Stimulated activated CD4-positive, alpha-beta T cell treated with anti-CD3 and anti-CD28 coated beads, Interleukin-15, amount 100 ng/mL, for 24 hours (primary cell): ENCODE measurements at regions not wholly inside any gene's neighbourhood (a gene's known extent, or its start where the extent isn't known, plus 50 kb on each side); places are given as distances from the start of the nearest gene placed in this dataset.
"Not testable (repeated sequence)": the region's sequence is repeated elsewhere in the genome, so short reads cannot be mapped to it uniquely, and the experiment has no call there.

Experiments
- DNase-seq: peaks from one replicate; pipeline ENCODE4 v3.0.0-alpha.2; 2020

GRCh38 chr19:56981440-56981839 lies 138.3 kb upstream of the USP29 start:
- not testable (repeated sequence) for DNase-seq

DNA sequence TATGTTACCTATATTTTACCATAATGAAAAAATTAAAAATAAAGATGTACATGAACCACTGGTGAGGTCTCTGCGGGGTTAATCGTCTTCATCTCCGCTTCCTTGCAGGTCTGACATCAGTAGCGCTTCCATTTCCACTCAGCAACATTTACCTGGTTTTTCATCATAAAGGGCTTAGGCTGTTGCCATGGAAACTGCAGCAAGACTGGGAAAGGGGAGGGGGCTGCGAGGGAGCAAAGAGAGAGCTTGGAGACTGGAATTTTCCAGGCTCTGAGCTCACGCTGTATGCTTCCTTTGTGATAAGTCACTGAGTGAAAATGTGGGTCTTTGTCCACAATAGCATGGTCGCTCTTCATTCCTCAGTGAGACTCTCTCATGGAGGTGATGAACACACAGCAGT lies 136.6 kb upstream of the USP29 start:
- DNase-seq: no peak

- no peak for DNase-seq
These were observed 136.0 kb upstream of the USP29 start for GRCh38 chr19:56983804-56984203.

- DNase-seq: no peak
These were observed 133.4 kb upstream of the USP29 start for GRCh38 chr19:56986386-56986785.

- DNase-seq: no peak
These were observed 132.6 kb upstream of the USP29 start for GRCh38 chr19:56987184-56987583.

GRCh38 chr19:56988299-56988698 lies 131.5 kb upstream of the USP29 start:
- DNase-seq: no peak

GRCh38 chr19:56991912-56992311 lies 127.9 kb upstream of the USP29 start:
- no peak for DNase-seq

DNA sequence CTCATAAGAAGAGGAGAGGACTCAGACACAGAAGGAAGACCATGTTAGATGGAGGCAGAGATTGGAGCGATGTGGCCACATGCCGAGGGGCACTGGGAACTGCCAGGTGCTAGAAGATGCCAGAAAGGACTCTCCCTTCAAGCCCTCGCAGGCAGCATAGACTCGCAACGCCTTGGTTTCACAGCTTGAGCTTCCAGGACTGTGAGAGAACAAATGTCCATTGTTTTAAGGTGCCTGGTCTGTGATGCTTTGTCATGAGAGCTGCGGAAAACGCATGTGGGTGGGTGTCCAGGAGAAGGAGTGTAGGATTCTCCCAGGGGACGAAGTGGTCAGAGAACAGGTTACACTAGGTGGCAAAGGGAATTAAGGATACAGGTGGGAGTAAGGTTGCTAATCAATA lies 125.9 kb upstream of the USP29 start:
- no peak for DNase-seq

DNA sequence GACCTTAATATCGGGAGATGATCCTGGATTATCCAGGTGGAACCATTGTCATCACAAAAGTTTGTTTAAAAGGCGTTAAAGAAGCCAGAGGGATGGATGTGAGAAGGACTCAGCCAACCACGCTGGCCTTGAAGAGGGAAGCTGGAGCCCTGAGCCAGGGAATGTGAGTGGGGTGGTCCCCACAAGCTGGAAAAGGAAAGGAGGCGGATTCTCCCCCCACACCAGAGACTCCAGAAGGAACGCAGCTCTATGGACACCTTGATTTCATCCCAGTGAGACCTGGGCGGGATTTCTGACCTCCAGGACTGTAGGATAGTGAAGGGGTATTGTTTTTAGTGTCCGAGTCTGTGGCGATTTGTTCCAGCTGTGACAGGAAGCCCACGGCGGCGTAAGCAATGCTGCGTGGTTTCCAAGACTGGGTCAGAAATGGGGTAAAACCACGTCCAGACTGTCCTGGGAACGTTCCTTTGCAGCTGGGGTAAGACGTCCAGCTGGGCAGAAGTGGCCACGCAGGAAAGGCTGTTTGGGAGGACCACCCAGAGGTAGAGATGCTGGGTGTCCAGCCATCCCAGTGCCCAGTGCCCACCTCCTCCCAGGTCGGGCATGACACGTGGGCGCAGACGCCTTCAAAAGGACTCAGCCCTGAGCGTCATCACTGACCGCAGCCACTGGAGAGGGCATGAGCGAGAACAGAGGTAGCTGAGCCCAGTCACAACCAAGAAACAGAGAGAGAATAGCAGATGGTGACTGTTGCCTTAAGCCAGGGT lies 125.4 kb upstream of the USP29 start:
- no peak for DNase-seq

DNA sequence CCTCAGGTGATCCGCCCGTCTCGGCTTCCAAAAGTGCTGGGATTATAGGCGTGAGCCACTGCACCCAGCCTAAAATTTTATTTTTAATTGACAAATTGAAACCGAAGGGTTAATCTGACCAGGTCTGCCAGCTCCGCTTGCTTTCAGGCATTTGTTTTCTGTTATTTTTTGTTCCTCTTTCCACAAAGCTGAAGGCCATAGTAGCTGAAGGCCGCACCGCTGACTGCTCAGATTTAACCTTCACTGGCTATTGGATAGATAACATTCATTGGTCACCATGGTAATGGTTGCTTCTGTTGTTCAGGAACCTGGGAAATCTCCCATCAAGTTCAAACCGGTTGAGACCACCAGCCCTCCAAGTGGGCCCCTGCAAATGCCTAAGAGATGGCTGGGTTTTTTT lies 124.5 kb upstream of the USP29 start:
- no peak for DNase-seq

DNA sequence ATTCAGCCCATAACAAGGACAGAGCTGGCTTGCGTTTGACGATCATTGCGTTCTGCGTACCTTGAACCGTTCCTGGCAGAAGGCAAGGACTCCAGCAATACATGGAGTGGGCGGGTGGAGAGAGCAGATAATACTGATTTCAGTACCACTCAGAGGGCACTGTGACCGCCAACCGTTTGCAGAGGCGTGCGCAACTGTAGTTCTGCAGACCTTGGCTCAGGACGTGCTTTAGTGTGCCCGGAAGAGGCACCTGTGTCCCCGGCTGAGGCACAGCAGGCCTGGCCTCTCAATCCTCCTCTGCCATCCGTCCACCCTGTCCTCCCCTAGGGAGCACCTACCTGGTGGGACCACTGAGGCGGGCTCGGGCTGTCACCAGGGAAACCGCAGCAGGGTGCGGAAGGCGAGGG lies 117.6 kb upstream of the USP29 start:
- DNase-seq: no peak

DNA sequence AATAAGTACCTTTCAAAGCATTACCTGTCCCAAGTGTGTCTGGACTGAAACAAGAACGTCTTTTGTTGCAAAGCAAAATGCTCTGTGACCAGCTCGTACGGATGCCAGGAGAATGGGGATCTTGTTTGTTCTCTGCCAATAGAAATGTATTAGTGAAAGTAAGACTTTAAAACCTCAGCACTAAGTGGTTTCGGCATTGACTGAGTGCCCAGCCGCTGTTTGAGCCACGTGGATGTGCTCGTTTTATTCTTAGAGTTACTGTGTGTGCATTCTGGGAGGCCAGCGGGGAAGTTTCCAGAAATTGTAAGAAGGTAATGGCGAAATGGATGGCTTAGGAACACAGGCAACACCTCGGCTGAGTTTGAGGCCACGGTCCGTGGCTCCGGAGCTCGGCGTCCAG lies 117.1 kb upstream of the USP29 start:
- no peak for DNase-seq

- no peak for DNase-seq
These were observed 115.4 kb upstream of the USP29 start for GRCh38 chr19:57004418-57004817.

DNA sequence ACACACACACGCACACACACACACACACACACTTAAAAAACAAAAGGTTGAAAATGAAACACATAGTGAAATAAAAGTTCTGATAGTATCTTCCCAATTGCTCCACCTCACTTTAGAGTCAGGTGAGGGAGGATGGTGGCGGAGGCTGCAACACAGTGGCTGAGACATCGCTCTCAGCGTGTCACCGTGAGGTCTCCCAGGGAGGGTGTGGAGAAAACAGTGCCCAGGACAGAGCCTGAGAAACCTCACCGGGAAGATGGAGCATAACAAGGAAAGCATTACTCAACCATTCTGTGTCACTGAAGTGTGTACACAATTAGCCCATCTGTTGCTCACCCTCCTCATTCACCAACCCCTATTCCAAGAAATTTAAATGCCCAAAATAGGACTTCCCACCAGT lies 111.4 kb upstream of the USP29 start:
- DNase-seq: no peak

- DNase-seq: no peak
These were observed 109.2 kb upstream of the USP29 start for GRCh38 chr19:57010541-57010940.

DNA sequence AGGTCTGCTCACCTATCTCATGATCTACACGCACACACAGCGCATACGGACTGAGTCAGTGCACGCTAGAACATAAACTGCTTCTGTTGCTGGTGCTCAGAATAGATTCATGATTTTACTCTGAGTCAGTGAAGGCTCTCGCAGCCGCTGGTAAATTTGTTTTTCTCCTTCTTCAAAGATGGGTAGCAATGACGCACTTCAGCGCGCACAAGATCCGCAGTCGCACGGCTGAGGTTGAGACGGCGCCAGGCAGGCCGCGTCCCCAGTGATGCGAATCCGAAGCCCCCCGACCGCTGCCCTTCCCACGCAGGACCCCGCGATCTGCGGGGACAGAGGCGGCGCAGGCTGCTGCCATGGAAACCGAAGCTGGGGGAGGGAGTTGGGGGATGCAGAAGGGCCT lies 103.7 kb upstream of the USP29 start:
- DNase-seq: no peak

GRCh38 chr19:57016491-57016890 lies 103.3 kb upstream of the USP29 start:
- DNase-seq: no peak

- DNase-seq: no peak
These were observed 94.3 kb upstream of the USP29 start for GRCh38 chr19:57025491-57025890.

- DNase-seq: no peak
These were observed 93.3 kb upstream of the USP29 start for GRCh38 chr19:57026476-57026875.

DNA sequence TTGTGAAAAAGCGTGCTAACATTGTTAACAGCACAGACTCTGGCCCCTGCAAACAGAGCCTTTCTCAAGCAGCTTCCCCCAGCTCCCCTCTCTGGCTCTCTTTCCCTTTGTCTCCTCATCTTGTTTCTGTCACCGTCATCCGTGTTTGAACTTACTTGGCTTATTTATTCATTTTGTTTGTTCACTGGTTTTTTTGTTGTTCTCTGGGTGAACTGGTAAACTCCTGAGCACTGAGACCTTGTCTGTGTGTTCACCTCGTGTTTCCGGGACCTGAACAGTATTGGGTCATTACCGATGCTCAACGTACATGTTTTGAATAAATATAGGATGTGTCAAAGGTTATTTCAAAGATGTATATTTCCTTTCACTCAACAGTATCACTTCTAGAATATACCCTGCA lies 92.4 kb upstream of the USP29 start:
- DNase-seq: no peak

DNA sequence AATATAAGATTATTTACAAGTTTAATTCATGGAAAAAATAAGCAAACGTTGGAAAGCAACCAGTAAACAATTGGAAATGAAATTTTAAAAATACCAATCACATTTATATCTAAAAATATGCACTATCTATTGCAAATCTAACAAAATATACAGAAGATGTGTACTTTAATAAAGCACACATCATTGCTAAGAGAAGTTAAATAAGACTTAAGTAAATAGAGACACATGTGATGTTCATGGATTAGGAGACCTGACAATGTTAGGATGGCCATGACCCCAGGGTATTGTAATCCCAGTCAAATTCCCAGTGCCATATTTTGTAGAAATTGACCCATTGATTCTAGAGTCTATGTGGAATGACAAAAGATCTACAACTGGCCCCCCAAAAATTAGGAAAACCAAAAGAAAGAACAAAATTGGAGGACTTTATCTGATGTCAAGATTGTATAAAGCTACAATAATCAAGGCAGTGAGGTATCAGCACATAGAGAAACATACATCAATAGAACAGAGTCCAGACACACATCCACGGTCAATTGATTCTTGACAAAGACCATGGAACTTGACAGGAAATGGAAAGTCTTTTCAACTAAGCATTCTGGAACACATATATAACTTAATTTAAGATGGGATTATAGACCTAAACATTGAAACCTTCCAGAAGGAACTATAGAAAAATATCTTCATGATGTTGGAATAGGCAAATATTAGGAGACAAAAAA lies 90.8 kb upstream of the USP29 start:
- DNase-seq: no peak

GRCh38 chr19:57031106-57031505 lies 88.7 kb upstream of the USP29 start:
- no peak for DNase-seq

DNA sequence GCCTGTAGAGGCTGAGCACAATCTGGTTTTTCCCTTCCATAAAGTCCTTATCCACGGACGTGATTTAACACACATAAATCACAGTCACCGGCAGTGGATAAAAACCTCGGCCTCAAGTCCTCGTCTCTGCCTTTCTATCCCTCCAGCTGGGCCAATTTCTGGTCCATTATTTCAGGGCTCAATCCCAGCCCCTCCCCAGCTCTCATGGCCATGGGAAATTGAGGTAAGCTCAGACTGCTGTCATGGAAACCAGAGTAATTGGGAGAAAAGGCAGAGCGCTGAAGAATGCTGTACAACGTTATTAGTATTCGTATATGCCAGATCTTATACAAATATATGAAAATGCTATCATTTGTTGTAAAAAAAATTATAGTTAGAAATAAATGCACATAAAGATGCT lies 86.2 kb upstream of the USP29 start:
- no peak for DNase-seq

DNA sequence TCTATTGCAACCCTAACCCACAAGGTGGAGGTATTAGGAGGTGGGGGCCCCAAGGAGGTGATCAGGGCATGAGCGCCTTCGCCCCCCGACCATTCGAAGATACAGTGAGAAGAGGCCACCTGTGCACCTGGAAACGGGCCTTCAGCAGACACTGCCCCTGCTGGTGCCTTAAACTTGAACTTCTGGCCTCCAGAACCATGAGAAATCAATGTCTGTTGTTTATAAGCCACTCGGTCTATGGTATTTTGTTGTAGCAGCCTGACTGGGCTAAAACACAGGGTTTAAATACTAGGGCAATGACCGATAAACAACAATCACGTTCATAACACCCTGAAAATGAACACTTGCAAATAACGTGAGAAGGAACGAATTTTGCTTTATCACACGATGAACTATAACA lies 85.2 kb upstream of the USP29 start:
- no peak for DNase-seq

- DNase-seq: not testable (repeated sequence)
These were observed 84.0 kb upstream of the USP29 start for GRCh38 chr19:57035740-57036139.
